NCI-H526 (cell line): ENCODE measurements at regions not wholly inside any gene's neighbourhood (a gene's known extent, or its start where the extent isn't known, plus 50 kb on each side); places are given as distances from the start of the nearest gene placed in this dataset.
"Not testable (repeated sequence)": the region's sequence is repeated elsewhere in the genome, so short reads cannot be mapped to it uniquely, and the experiment has no call there.

Experiments used
- DNase-seq, 2 experiments: peaks; one replicate each; lab custom pipeline; 2025; lab: John Stamatoyannopoulos, UW

- DNase-seq: no peak
Measured at GRCh38 chr14:37711831-37712475, 116.5 kb downstream of the TTC6 start.

- not testable (repeated sequence) for DNase-seq
Measured at GRCh38 chr14:37712476-37712860, 117.0 kb downstream of the TTC6 start.

GRCh38 chr14:37712976-37713431, 117.6 kb downstream of the TTC6 start:
- DNase-seq: no peak

- DNase-seq: no peak
Measured at GRCh38 chr14:37720131-37720530, 124.7 kb downstream of the TTC6 start.

- DNase-seq: peak; percentile 59 to 82
Measured at GRCh38 chr14:37721976-37722659, 126.7 kb downstream of the TTC6 start.

GRCh38 chr14:37723515-37723914, 128.1 kb downstream of the TTC6 start:
- no peak for DNase-seq

GRCh38 chr14:37726708-37727107, 131.3 kb downstream of the TTC6 start:
- DNase-seq: no peak

- DNase-seq: peak; percentile 34 to 35
Measured at GRCh38 chr14:37729218-37729617, 133.8 kb downstream of the TTC6 start.

- no peak for DNase-seq
Measured at GRCh38 chr14:37731094-37731493, 135.7 kb downstream of the TTC6 start.

- DNase-seq: no peak
Measured at GRCh38 chr14:37745657-37746056, 150.2 kb downstream of the TTC6 start.

- DNase-seq: no peak
Measured at GRCh38 chr14:37746140-37746832, 150.9 kb downstream of the TTC6 start.

GRCh38 chr14:37753459-37753858, 158.0 kb downstream of the TTC6 start:
- no peak for DNase-seq

- DNase-seq: not testable (repeated sequence)
Measured at GRCh38 chr14:37760275-37760674, 164.8 kb downstream of the TTC6 start.

GRCh38 chr14:37763266-37763665, 167.8 kb downstream of the TTC6 start:
- no peak for DNase-seq

GRCh38 chr14:37772283-37772682, 176.9 kb downstream of the TTC6 start:
- DNase-seq: not testable (repeated sequence)

- DNase-seq: no peak
Measured at GRCh38 chr14:37776791-37777499, 181.5 kb downstream of the TTC6 start.

GRCh38 chr14:37778135-37778943, 182.9 kb downstream of the TTC6 start:
- no peak for DNase-seq

GRCh38 chr14:37779480-37779879, 184.1 kb downstream of the TTC6 start:
- DNase-seq: no peak

GRCh38 chr14:37780731-37781130, 185.3 kb downstream of the TTC6 start:
- DNase-seq: not testable (repeated sequence)

GRCh38 chr14:37784203-37784826, 188.9 kb downstream of the TTC6 start:
- not testable (repeated sequence) for DNase-seq

GRCh38 chr14:37784827-37785223, 189.4 kb downstream of the TTC6 start:
- not testable (repeated sequence) for DNase-seq
